ENCODE measurements at regions not wholly inside any gene's neighbourhood (a gene's known extent, or its start where the extent isn't known, plus 50 kb on each side); places are given as distances from the start of the nearest gene placed in this dataset.

DNA sequence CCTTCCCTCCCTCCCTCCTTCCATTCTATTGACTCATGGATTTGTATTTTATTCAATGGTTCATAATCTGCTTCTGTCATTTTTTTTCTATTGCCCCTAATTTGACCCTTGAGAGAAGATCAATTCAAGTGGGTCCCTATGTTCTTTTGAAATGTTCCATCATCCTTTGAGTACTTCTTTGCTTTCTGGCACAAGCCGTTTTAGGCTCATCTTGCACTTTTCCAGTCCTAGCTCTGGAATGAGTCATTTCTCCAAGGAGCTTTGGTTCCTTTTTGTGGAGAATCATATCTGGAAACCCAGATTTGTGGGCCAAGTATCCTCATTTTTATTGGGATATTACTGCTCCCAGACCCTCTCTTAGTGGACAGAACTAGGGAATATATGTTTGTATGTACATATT lies 126.8 kb upstream of the PTPN3 start:
- no peak overlapping the region for H3K4me3 ChIP-seq (ENCODE audit: low read depth, low read length)
- DNase-seq (ENCODE audit: low read depth), result no peak
- TF ChIP-seq, protein P1, sequence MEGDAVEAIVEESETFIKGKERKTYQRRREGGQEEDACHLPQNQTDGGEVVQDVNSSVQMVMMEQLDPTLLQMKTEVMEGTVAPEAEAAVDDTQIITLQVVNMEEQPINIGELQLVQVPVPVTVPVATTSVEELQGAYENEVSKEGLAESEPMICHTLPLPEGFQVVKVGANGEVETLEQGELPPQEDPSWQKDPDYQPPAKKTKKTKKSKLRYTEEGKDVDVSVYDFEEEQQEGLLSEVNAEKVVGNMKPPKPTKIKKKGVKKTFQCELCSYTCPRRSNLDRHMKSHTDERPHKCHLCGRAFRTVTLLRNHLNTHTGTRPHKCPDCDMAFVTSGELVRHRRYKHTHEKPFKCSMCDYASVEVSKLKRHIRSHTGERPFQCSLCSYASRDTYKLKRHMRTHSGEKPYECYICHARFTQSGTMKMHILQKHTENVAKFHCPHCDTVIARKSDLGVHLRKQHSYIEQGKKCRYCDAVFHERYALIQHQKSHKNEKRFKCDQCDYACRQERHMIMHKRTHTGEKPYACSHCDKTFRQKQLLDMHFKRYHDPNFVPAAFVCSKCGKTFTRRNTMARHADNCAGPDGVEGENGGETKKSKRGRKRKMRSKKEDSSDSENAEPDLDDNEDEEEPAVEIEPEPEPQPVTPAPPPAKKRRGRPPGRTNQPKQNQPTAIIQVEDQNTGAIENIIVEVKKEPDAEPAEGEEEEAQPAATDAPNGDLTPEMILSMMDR (IDR thresholded peaks at IDR 0.05; ENCODE audit: control insufficient read depth, extremely low read depth, insufficient read depth), result no peak

DNA sequence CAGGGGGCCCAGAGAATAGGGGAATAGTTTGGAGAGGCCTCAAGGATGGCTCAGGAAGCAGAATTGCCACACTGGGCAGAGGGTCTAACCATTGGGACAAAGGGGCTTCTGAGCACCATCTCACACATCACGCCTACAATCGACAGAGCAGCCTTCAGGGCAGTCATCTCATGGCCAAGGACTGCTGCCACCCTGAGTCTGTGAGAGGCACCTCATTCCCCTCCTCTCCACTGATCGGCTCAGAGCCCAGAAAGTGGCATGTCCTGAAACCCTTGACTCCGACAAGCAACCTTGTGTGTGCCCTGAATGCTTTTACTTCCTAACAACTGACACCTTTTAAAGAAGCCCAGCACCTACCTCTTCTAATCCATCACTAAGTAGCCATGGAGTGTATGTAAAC lies 128.9 kb upstream of the PTPN3 start:
- DNase-seq (ENCODE audit: low read depth), result no peak
- no peak overlapping the region for H3K4me3 ChIP-seq (ENCODE audit: low read depth, low read length)
- TF ChIP-seq, protein P1 (IDR thresholded peaks at IDR 0.05; ENCODE audit: control insufficient read depth, extremely low read depth, insufficient read depth), result 0 out of 2 replicates have a peak, but pooled peaks have one; percentile 1

DNA sequence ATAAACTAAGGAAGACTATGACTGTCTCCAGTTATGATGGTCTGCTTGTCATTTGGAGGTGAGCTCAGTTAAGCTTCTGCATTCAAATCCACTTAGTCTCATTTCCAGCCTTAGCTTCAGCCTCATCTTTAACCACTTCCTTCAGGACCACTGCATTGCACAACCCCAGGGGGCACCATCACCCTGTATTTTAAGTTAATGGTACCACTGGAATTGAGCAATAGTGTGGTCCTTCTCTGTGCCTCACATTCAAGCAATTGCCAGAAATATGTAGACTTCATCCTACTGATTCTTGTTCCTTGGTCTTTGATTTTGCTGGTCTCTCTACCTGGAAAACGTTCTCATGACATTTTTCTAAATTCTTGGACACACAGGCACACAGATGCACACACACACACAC lies 131.5 kb upstream of the PTPN3 start:
- no peak overlapping the region for H3K4me3 ChIP-seq (ENCODE audit: low read depth, low read length)
- TF ChIP-seq, protein P1 (IDR thresholded peaks at IDR 0.05; ENCODE audit: control insufficient read depth, extremely low read depth, insufficient read depth), result no peak
- DNase-seq (ENCODE audit: low read depth), result no peak

DNA sequence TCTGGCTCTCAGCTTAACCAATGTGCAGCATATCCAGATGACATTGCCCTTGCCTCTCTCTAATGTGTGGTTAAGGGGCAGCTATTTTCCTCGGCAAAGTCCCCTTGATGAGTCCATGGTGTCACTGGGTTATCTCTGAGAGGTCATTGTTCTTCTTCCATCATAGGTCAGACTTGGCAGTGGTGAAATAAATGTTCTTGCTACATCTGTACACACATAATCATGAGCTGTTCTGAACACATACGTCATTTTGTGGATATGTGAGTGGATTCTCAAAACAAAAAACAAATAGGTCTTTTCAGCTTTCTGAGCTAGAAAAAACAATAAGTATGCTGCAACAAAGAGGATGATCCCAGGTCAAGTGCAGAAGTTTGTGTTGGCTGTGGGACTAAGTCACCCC lies 134.7 kb upstream of the PTPN3 start:
- DNase-seq (ENCODE audit: low read depth), result no peak
- TF ChIP-seq, protein P1 (IDR thresholded peaks at IDR 0.05; ENCODE audit: control insufficient read depth, extremely low read depth, insufficient read depth), result no peak
- H3K4me3 ChIP-seq (ENCODE audit: low read depth, low read length), result no peak overlapping the region

DNA sequence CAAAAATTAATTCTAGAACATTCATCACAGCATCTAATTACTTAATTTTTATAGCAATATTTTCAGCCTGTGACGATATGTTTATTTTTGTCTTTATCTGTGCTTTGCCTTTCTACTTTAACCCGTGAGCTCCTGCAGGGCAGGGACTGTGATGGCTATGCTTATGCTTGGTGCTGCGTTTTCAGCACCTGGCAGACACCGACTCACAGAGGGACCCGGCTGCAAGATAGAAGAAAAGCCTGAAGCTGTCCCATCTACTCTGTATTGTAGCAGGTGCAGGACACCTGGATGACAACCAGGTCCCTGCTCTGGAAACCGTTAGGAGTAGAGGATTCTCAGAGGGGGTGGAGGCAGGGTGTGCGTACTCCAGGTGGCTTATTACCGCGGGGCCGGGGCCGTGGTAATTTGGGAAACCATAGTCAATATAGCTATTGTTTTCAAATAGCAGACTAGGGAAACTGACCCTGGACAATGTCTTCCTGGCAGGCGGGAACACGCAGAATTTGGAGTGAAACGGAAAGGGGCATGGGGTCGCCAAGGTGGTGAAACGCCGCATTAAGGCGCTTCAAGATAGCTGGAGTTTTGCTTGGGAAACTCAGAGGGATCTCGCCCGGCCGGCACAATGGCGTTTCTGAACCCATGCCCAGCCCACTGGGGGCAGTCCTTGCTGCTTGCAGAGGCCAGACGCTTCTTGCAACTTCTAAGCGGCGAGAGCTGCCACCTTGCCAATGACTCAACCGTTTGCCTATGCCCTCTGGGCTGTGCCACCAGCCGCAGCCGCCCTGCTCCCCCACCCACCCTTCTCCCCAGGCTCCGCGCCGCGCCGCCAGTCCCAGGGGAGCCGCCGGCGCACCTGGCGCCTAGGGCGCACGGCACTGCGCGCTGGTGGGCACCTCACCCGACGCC lies 140.1 kb upstream of the PALM2AKAP2 start:
- TF ChIP-seq, protein P1 (IDR thresholded peaks at IDR 0.05; ENCODE audit: control insufficient read depth, extremely low read depth, insufficient read depth), result no peak
- H3K4me3 ChIP-seq (ENCODE audit: low read depth, low read length), result no peak overlapping the region
- DNase-seq (ENCODE audit: low read depth), result no peak

DNA sequence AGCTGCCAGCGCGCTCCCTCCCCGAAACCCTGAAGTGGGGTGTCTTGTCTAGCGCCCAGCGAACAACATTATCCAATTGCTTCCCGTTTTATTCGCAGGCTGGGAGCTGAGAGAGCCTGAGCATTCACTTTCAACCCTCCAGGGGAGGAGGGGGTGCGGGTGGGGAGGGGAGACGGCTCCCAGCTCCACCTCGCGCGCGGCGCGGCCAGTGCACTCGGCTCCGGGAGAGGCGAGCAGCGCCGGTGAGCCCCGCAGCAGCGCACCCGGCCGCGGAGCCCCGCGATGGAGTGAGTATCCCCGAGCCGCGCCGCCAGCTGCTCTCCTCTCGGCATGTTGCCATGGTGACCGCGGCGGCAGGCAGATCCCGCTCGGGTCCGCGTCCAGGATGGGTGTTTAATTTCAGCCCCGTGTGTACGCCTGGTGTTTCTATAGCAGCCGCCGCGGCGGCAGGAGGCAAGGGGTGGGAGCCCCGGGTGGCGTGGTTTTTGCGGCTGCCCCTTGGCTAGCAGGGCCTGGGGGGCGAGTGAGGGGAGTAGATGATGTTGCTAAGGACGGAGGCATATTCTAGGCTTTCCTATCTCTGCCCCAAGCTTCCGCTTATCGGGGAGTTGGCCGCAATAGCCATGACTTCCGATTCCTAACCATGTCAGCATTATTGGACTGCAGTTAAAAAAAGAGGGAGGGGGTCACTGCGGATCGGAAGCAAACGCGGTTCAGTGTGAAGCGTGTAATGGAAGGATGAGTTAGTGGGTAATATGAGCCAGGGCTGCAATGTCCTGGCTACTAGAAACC lies 139.2 kb upstream of the PALM2AKAP2 start:
- TF ChIP-seq, protein P1 (IDR thresholded peaks at IDR 0.05; ENCODE audit: control insufficient read depth, extremely low read depth, insufficient read depth), result no peak
- no peak for DNase-seq (ENCODE audit: low read depth)
- H3K4me3 ChIP-seq (ENCODE audit: low read depth, low read length), result no peak overlapping the region

Measured in LNCaP clone FGC (cell line).